ENCODE measurements at regions not wholly inside any gene's neighbourhood (a gene's known extent, or its start where the extent isn't known, plus 50 kb on each side); places are given as distances from the start of the nearest gene placed in this dataset.

DNA sequence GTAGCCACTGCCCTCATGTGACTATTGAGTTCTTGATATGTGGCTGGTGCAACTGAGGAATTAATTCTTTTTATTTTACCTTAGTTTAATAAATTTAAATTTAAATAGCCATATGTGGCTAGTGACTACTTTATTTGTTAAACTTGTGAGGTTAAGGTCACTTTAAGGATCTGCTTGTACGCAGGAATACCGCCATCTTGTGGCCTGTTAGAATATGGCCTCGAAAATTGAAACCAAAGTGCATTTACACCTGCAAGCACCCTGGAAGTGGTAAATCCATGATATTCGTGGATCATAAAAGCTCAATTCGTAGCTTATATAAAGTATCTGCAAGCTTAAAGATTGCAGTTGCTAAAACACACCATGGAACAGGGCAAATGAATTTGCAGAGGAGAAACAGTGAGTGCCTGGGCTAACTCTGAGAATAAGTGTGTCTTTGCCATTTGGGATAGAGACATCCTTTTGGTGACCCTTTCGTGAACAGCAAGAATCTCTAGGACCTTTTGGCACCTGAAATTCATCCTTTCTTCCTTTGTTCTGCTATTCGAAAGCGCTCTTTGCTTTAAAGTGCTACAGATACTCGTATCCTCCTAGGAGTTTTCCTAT lies 59.9 kb upstream of the REG3A start:
- no peaks in the 10 kb centered on the region for H3K9me3 ChIP-seq (ENCODE audit: control insufficient read depth, low read length)

GRCh38 chr2:79210274-79210917 lies 50.8 kb upstream of the REG3A start:
- Histone ChIP-seq H3K4me3 (ENCODE audit: low read depth, low read length) (no peak overlapping the region), H3K4me2 (ENCODE audit: low read length) (no peak overlapping the region), H3K36me3 (ENCODE audit: control insufficient read depth, insufficient read depth, low read length) (no peaks in the 10 kb centered on the region), H3K27ac (peak overlapping the region; percentile 12), H3K9me3 (ENCODE audit: control insufficient read depth, low read length) (no peaks in the 10 kb centered on the region), H2AFZ (peak overlapping the region; percentile 2), H3K79me2 (no peaks in the 10 kb centered on the region), H3K27me3 (ENCODE audit: control insufficient read depth, insufficient read depth, low read length) (no peaks in the 10 kb centered on the region), H3K4me1 (peaks cover 20% of the 10 kb centered on the region), H3K9ac (no peak overlapping the region)
- TF ChIP-seq CTCF (IDR thresholded peaks at IDR 0.05): no peak

More for the DNA sequence above, 59.9 kb upstream of the REG3A start:
- Histone ChIP-seq H3K36me3 (ENCODE audit: control insufficient read depth, insufficient read depth, low read length) (no peaks in the 10 kb centered on the region), H3K27me3 (ENCODE audit: control insufficient read depth, insufficient read depth, low read length) (no peaks in the 10 kb centered on the region), H3K27ac (no peak overlapping the region), H3K4me1 (no peaks in the 10 kb centered on the region), H2AFZ (peak overlapping the region; percentile 56), H3K79me2 (no peaks in the 10 kb centered on the region), H3K9ac (no peak overlapping the region), H3K4me3 (ENCODE audit: low read depth, low read length) (no peak overlapping the region), H3K4me2 (ENCODE audit: low read length) (no peak overlapping the region)
- TF ChIP-seq CTCF (IDR thresholded peaks at IDR 0.05): peak; percentile 91
